ES-I3 (cell line): ENCODE measurements at regions not wholly inside any gene's neighbourhood (a gene's known extent, or its start where the extent isn't known, plus 50 kb on each side); places are given as distances from the start of the nearest gene placed in this dataset.

Experiments
- H3K36me3 ChIP-seq: 2 replicates; pipeline ENCODE4 v1.6.1; 2013; ENCODE audit warnings: mild to moderate bottlenecking, low read length, control low read depth, moderate library complexity; ENCODE audit not compliant: insufficient read depth
- H3K4me1 ChIP-seq: 2 replicates; pipeline ENCODE4 v1.6.1; 2013; ENCODE audit warnings: mild to moderate bottlenecking, control low read depth, low read length; ENCODE audit not compliant: insufficient read depth
- H3K9ac ChIP-seq: 2 replicates; pipeline ENCODE4 v1.6.1; 2013; ENCODE audit warnings: low read depth, mild to moderate bottlenecking, low read length, moderate library complexity
- H3K9me3 ChIP-seq: 2 replicates; pipeline ENCODE4 v1.6.1; 2013; ENCODE audit warnings: mild to moderate bottlenecking, low read length, moderate library complexity; ENCODE audit not compliant: control insufficient read depth, insufficient read depth

DNA sequence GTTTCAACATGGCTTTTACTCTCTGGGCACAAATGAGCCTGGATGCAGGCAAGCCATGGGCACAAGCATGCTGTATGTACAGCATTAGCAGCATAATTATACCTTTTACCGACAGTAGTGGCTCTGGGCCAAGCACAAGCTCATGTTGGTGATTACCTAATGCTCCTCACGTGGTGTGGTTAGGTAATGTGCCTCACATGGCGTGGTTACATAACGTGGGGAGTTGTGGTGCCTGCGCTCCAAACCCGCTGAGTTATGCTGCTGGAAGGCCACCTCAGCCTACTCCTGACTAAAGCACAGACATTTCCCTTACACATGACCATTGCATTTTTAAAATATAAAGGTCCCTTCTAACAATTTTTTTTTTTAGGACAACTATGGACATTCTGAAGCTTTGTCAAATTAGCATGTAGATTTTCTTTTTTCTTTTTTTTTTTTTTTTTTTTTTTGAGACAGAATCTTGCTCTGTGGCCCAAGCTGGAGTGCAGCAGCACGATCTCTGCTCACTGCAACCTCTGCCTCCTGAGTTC is 794.0 kb downstream of the EFNA5 start:
- Histone ChIP-seq H3K9me3 (peaks cover 9% of the 10 kb centered on the region), H3K4me1 (0 out of 2 replicates have a peak, but pooled peaks cover 3% of the 10 kb centered on the region), H3K36me3 (no peaks in the 10 kb centered on the region), H3K9ac (no peak overlapping the region)

DNA sequence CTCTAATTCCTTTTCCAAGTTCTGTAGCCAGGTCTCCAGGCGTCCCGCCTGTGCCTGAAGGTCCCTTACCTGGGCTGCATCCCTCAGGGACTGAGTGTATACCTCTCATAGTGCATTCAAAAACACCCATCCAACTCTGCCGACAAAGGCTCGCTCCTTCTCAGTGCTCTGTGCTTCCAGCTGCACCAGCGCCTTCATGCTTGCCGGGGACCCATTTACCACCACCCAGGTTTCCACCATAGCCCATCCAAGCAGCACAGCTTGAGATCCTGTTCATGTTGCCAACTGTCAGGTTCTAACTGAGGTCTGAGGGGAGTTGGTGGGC is 794.5 kb downstream of the EFNA5 start:
- Histone ChIP-seq H3K4me1 (0 out of 2 replicates have a peak, but pooled peaks cover 3% of the 10 kb centered on the region), H3K36me3 (no peaks in the 10 kb centered on the region), H3K9ac (no peak overlapping the region)

DNA sequence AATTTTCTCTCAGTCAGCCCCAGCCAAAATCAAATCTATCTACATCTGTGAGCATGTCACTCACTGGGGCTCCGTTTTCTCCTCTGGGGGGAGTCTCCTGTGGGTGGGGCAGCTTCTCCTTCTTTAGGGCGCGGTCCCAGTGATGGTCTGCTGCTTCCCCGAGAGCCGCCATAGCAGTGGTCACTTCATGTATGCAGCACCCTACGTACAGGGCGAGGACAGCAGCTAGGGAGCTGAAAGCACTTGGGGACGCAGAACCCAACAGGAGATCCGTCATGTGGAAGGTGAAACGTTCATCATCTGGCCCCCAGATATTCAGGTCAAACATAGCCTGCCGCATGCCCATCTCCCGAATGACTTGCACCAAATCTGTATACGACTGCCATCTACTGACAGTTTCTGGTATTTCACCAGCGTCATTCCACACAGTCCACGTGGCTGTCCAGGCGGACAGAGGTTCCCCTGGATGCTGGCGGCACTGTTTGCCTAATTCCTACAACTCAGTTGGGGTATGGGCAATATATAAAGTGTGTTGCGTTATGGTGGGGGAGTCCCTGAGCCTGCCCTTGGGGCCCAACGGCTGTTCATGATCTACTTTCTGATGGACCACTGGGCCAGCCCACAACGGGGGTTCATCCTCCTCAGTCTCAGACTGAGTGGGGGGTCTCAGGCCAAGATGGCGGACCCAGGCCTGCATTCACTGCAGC is 795.0 kb downstream of the EFNA5 start:
- H3K9ac ChIP-seq: no peak overlapping the region
- H3K9me3 ChIP-seq: peaks cover 9% of the 10 kb centered on the region
- H3K4me1 ChIP-seq: 0 out of 2 replicates have a peak, but pooled peaks cover 3% of the 10 kb centered on the region
- H3K36me3 ChIP-seq: no peaks in the 10 kb centered on the region

More for the DNA sequence above, 794.5 kb downstream of the EFNA5 start:
- H3K9me3 ChIP-seq: peaks cover 9% of the 10 kb centered on the region

DNA sequence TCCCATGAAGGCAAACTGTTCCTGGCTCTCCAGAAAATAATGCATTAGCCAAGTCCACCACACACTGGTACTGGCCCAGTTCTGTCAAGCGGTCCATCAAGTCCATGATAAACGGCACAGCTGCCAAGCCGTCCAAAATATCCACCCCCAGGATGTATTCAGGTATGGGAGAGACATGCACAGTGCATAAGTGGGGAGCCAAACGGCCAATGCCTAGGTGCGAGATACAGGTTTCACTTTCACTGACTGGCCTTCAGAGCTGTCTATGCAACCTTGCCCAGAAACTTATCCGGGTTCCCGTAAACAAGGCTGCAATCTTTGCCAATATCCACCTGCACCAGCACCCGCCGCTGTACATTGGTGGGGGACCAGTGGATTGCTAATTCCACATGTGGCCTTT is 795.8 kb downstream of the EFNA5 start:
- Histone ChIP-seq H3K9me3 (peaks cover 9% of the 10 kb centered on the region), H3K36me3 (no peaks in the 10 kb centered on the region), H3K9ac (no peak overlapping the region), H3K4me1 (0 out of 2 replicates have a peak, but pooled peaks cover 3% of the 10 kb centered on the region)

DNA sequence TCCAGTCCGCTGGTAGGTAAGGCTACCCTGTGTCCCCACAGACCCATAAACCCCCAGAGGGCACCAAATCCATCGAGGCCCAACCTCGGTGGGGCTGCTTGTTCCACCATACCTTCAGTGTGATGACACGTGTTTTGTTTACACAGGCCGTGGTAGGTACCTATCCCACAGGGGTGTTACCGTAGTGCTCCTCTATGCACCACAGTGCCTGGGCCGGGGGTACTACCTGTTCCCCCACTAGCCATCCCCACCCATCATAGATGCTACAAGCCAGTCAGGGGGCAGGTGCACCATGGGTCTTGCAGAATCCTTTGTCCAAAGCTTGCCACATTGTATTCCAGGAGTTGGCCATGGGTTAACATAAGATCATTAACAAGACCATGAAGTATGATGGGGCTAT is 796.2 kb downstream of the EFNA5 start:
- no peaks in the 10 kb centered on the region for H3K36me3 ChIP-seq
- 0 out of 2 replicates have a peak, but pooled peaks cover 3% of the 10 kb centered on the region for H3K4me1 ChIP-seq
- peaks cover 9% of the 10 kb centered on the region for H3K9me3 ChIP-seq
- no peak overlapping the region for H3K9ac ChIP-seq

DNA sequence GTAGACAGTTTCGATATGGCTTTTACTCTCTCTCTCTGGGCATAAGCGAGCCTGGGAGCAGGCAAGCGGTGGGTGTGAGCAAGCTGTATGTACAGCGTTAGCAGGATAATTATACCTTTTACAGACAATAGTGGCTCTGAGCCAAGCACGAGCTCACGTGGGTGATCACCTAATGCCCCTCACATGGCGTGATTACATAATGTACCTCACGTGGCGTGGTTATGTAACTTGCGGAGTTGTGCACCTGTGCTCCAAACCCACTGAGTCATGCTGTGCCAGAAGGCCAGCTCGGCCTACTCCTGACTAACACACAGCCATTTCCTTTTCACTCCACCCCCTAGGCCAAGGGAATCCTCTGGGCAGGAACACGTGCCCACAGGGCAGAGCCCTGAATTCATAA is 797.2 kb downstream of the EFNA5 start:
- Histone ChIP-seq H3K4me1 (0 out of 2 replicates have a peak, but pooled peaks cover 3% of the 10 kb centered on the region), H3K9ac (no peak overlapping the region), H3K9me3 (peaks cover 9% of the 10 kb centered on the region), H3K36me3 (no peaks in the 10 kb centered on the region)

DNA sequence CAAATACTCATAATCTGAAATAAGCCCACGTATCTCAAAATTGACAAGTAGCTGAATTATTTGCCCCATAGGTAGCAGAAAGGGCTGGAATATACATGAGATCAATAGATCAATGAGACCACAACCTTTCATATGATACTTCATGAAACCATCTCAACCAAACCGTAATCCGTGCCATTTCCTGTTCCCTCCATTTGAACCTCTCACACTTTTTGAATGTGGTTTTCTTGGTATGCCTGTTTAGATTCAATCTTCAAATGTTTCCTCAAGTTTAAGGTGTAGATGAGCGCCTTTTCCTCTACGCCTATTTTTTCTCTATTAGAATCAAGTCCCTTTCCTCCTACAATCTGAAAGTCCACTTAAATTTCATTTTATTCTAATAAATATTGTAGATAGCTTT is 805.5 kb downstream of the EFNA5 start:
- H3K36me3 ChIP-seq: no peaks in the 10 kb centered on the region
- H3K9ac ChIP-seq: no peak overlapping the region
- H3K9me3 ChIP-seq: no peaks in the 10 kb centered on the region
- H3K4me1 ChIP-seq: peaks cover 9% of the 10 kb centered on the region

DNA sequence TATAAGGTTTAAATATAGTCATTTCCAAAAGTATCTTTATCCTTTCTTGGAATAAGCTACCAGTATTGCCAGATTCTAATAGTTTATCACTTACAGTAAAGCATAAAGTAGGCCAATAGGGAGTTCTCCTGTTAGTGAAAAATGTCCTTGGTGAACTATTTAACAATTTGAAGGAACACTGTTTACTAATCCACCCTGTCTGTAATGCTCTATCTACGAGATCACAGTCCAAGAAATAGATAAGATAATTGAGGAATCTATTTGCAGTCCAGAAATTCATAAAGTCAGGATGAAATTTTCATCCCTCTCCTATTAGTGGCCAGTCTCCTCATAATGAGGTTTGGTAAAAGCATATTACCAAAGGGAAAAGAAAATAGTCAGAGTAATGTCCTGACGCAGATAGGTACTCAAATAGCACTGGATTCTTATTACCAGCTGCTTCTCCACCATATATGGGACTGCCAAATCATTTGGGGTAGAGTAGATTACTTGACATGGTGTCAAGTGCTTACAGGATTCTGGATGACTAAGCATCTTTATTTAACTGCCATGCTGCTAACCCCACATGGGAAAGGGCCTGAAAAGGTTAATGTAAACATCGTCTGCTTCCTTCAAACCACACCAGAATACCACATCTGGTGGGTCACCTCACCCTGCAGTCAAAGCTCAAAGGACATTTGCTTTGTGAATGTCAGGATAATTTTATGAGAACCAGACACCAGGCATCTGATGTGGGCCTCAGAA is 808.1 kb downstream of the EFNA5 start:
- Histone ChIP-seq H3K9me3 (no peaks in the 10 kb centered on the region), H3K9ac (no peak overlapping the region), H3K36me3 (no peaks in the 10 kb centered on the region), H3K4me1 (peaks cover 9% of the 10 kb centered on the region)

DNA sequence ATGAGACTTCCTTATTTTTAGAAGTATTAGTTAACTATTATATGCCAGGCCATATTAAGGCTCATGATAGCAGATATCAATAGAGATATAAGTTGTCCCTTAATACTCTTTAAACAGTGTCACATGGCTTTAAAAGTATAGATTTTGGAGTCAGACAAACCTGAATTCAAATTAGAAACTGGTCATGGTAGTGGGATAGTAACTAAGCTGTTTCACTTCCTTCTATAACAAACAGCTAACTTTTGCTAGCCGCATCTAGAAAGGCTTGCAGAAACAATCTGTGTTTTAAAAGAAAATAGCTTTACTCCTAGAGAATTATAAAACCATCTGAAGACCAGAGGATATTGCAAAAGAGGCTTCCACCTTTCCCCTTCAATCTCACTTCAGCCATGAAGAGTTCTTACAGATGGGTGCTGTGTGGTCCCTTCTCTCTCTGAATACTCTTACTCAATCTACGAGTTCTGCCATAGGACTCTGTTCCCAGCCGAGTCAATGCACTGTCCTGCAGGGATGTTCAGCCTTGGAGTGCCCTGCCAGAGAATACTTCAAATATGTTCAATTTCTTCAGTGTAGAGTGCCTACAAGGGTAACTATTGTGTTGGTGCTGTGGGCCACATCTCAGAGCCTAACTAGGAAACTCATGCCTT is 810.2 kb downstream of the EFNA5 start:
- Histone ChIP-seq H3K4me1 (peaks cover 9% of the 10 kb centered on the region), H3K9me3 (peaks cover 8% of the 10 kb centered on the region), H3K9ac (no peak overlapping the region), H3K36me3 (0 out of 2 replicates have a peak, but pooled peaks cover 3% of the 10 kb centered on the region)

DNA sequence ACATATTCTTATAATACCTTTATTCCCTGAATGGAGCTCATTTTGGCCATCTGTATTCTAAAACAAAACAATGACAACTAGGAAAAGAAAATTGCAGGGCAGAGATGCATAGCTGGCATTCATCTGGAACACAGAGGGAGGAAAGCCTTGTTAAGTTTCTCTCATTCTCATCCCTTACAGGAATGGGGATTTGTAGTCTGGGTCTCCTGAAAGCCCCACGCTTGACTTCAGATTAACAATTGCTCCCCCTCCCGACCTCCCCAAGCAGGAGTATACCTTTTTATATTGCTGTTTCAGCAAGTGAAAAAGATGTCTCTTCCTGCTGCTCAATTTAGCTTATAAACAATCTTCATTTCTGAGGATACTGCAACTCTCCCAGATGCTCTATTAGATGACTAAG is 812.1 kb downstream of the EFNA5 start:
- Histone ChIP-seq H3K4me1 (peaks cover 9% of the 10 kb centered on the region), H3K9ac (no peak overlapping the region), H3K9me3 (peaks cover 8% of the 10 kb centered on the region), H3K36me3 (0 out of 2 replicates have a peak, but pooled peaks cover 4% of the 10 kb centered on the region)

DNA sequence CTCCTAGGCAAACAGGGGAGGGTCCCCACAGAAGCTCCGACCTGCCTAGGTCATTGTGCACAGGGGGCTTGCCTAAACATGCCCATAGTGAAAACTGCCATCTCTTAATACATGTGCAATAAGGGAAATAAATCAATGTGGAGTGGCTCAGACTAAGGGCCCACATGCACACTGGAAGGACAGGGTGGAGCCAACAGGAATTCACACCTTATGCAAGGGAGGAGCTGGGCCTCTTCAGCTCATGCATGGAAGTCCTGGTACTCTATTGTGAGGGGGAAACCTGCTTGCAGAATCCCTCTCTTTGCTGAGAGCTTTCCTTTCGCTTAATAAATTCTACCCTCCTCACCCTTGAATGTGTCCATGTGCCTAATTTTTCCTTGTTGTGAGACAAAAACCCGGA is 815.8 kb downstream of the EFNA5 start:
- no peak overlapping the region for H3K9ac ChIP-seq
- 0 out of 2 replicates have a peak, but pooled peaks cover 4% of the 10 kb centered on the region for H3K36me3 ChIP-seq
- peaks cover 8% of the 10 kb centered on the region for H3K9me3 ChIP-seq
- no peaks in the 10 kb centered on the region for H3K4me1 ChIP-seq

DNA sequence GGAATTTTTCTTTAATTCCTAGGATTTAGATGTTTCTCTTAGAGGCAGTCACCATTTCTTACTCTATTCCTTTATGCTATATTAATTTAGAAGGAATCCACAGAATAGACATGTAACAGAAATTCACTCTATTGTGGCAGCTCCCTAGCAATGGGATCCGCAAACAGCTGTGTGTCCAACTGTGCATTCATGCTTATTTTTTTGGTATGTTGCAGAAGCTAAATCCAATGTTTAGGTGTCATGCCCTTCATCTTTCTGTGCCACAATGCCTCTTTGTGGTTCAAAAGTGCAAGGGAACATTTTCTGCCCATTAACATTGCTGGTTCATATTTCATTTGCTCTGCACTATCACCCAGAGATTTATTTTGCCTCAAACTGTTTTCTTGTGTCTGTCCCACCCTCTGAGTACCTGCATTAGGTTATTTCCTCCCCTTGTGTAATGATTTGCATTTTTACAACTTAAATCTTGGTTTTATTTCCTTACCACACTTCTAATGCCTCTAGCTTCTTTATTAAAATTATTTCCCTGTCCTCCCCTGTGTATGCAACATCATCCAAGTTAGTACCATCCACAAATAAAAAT is 816.5 kb downstream of the EFNA5 start:
- H3K36me3 ChIP-seq: 0 out of 2 replicates have a peak, but pooled peaks cover 4% of the 10 kb centered on the region

DNA sequence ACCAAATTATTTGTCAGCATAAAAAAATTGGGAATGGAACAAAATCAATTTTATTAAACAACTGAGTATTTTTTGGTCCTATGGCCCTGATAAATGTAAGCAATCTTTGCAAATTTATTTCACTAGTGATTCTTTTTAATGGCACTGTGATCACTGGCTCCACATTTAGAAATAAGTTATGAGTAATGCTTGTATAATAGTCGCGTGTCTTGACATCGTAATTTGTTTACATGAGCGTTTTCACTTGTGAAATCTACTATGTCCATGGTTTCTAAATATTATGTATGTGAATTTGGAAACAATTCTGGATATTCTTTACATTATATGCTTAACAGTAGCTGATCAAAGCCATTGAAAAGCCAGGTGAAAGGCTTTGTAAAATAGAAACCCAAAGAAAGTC is 817.5 kb downstream of the EFNA5 start:
- 0 out of 2 replicates have a peak, but pooled peaks cover 4% of the 10 kb centered on the region for H3K36me3 ChIP-seq
- no peaks in the 10 kb centered on the region for H3K4me1 ChIP-seq
- no peak overlapping the region for H3K9ac ChIP-seq
- H3K9me3 ChIP-seq: peaks cover 8% of the 10 kb centered on the region

More for the DNA sequence above, 816.5 kb downstream of the EFNA5 start:
- Histone ChIP-seq H3K4me1 (no peaks in the 10 kb centered on the region), H3K9ac (no peak overlapping the region), H3K9me3 (peaks cover 8% of the 10 kb centered on the region)

DNA sequence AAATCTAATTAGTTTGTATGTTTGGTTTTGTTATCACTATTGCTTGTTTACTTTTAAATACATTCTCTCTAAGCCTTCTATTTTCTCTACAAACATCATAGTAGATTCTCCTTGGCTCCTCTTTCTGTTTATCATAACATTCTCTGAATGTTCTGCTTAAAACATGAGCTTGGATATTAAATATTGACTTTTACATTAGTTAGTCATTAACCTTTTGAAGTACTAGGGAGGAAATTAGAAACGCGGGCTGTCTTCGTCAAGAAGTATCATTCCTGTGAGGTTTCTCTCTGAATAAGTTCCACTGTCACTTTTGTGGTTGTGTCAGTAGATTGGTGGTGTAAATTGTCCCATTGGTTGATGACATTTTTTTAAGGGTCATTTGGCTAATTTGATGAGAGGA is 821.5 kb downstream of the EFNA5 start:
- no peaks in the 10 kb centered on the region for H3K9me3 ChIP-seq
- H3K9ac ChIP-seq: no peak overlapping the region
- no peaks in the 10 kb centered on the region for H3K36me3 ChIP-seq
- no peaks in the 10 kb centered on the region for H3K4me1 ChIP-seq
